ENCODE measurements at regions not wholly inside any gene's neighbourhood (a gene's known extent, or its start where the extent isn't known, plus 50 kb on each side); places are given as distances from the start of the nearest gene placed in this dataset.

- H3K27ac ChIP-seq (ENCODE audit: low read depth, low read length, poor library complexity, severe bottlenecking), result no peak overlapping the region
- H3K79me2 ChIP-seq (ENCODE audit: insufficient read depth, low read depth, low read length), result no peaks in the 10 kb centered on the region
- no TSS peak for BruUV-seq (replicated peaks)
- H3K4me1 ChIP-seq (ENCODE audit: insufficient read depth, low read length, poor library complexity, severe bottlenecking), result no peaks in the 10 kb centered on the region
- ChIA-PET POLR2A (no interaction called here), CTCF (ENCODE audit: unreplicated experiment) (no interaction called here)
- H3K4me2 ChIP-seq (ENCODE audit: low read length), result no peak overlapping the region
- H3K4me3 ChIP-seq (ENCODE audit: low read depth, low read length, poor library complexity, severe bottlenecking), result no peak overlapping the region
- H3K9me2 ChIP-seq (ENCODE audit: insufficient read depth, low read length), result no peaks in the 10 kb centered on the region
- no peak for DNase-seq (ENCODE audit: low spot score)
- H4K20me1 ChIP-seq (ENCODE audit: insufficient read depth, low read length), result no peaks in the 10 kb centered on the region
- H3K36me3 ChIP-seq (ENCODE audit: insufficient read depth, low read length), result no peaks in the 10 kb centered on the region
- intact Hi-C loops (cut with micrococcal nuclease; ENCODE audit: unreplicated experiment), result no loop called here
- H3K9me3 ChIP-seq (ENCODE audit: low read length), result no peaks in the 10 kb centered on the region
- no peak overlapping the region for H2AFZ ChIP-seq (ENCODE audit: low read length)
- TF ChIP-seq EZH2phosphoT487 (IDR thresholded peaks at IDR 0.05; ENCODE audit: borderline replicate concordance, low read depth, low read length), result no peak
- TF ChIP-seq CTCF (conservative IDR thresholded peaks at IDR 0.05; ENCODE audit: low read length), result no peak
Observed at GRCh38 chr1:81410941-81411340, 389.8 kb upstream of the ADGRL2 start.

- Histone ChIP-seq H3K4me1 (ENCODE audit: insufficient read depth, low read length, poor library complexity, severe bottlenecking) (no peaks in the 10 kb centered on the region), H3K4me2 (ENCODE audit: low read length) (no peak overlapping the region), H3K9me2 (ENCODE audit: insufficient read depth, low read length) (no peaks in the 10 kb centered on the region), H3K27ac (ENCODE audit: low read depth, low read length, poor library complexity, severe bottlenecking) (no peak overlapping the region), H3K79me2 (ENCODE audit: insufficient read depth, low read depth, low read length) (no peaks in the 10 kb centered on the region), H3K4me3 (ENCODE audit: low read depth, low read length, poor library complexity, severe bottlenecking) (no peak overlapping the region), H3K9me3 (ENCODE audit: low read length) (no peaks in the 10 kb centered on the region), H4K20me1 (ENCODE audit: insufficient read depth, low read length) (no peaks in the 10 kb centered on the region), H2AFZ (ENCODE audit: low read length) (no peak overlapping the region), H3K36me3 (ENCODE audit: insufficient read depth, low read length) (no peaks in the 10 kb centered on the region)
- TF ChIP-seq EZH2phosphoT487 (IDR thresholded peaks at IDR 0.05; ENCODE audit: borderline replicate concordance, low read depth, low read length) (no peak), CTCF (conservative IDR thresholded peaks at IDR 0.05; ENCODE audit: low read length) (no peak)
- no peak for DNase-seq (ENCODE audit: low spot score)
- BruUV-seq (replicated peaks), result no TSS peak
- POLR2A ChIA-PET, result no interaction called here
- CTCF ChIA-PET (ENCODE audit: unreplicated experiment), result no interaction called here
- intact Hi-C loops (cut with micrococcal nuclease; ENCODE audit: unreplicated experiment), result no loop called here
Observed at GRCh38 chr1:81410351-81410750, 390.4 kb upstream of the ADGRL2 start.

- Histone ChIP-seq H3K9me2 (ENCODE audit: insufficient read depth, low read length) (no peaks in the 10 kb centered on the region), H3K9me3 (ENCODE audit: low read length) (no peaks in the 10 kb centered on the region), H3K27ac (ENCODE audit: low read depth, low read length, poor library complexity, severe bottlenecking) (no peak overlapping the region), H3K79me2 (ENCODE audit: insufficient read depth, low read depth, low read length) (no peaks in the 10 kb centered on the region), H2AFZ (ENCODE audit: low read length) (no peak overlapping the region), H3K4me2 (ENCODE audit: low read length) (no peak overlapping the region), H3K4me3 (ENCODE audit: low read depth, low read length, poor library complexity, severe bottlenecking) (no peak overlapping the region), H3K4me1 (ENCODE audit: insufficient read depth, low read length, poor library complexity, severe bottlenecking) (no peaks in the 10 kb centered on the region), H3K36me3 (ENCODE audit: insufficient read depth, low read length) (no peaks in the 10 kb centered on the region), H4K20me1 (ENCODE audit: insufficient read depth, low read length) (no peaks in the 10 kb centered on the region)
- TF ChIP-seq EZH2phosphoT487 (IDR thresholded peaks at IDR 0.05; ENCODE audit: borderline replicate concordance, low read depth, low read length) (no peak), CTCF (conservative IDR thresholded peaks at IDR 0.05; ENCODE audit: low read length) (no peak)
- intact Hi-C loops (cut with micrococcal nuclease; ENCODE audit: unreplicated experiment), result no loop called here
- no peak for DNase-seq (ENCODE audit: low spot score)
- POLR2A ChIA-PET, result no interaction called here
- no TSS peak for BruUV-seq (replicated peaks)
- CTCF ChIA-PET (ENCODE audit: unreplicated experiment), result no interaction called here
Observed at GRCh38 chr1:81409780-81410274, 390.9 kb upstream of the ADGRL2 start.
